Activated CD8-positive, alpha-beta memory T cell treated with anti-CD3 and anti-CD28 coated beads, Interleukin-2, amount 50 U/mL, for 48 hours (primary cell): ENCODE measurements at regions not wholly inside any gene's neighbourhood (a gene's known extent, or its start where the extent isn't known, plus 50 kb on each side); places are given as distances from the start of the nearest gene placed in this dataset.

Source experiments
- DNase-seq: peaks from one replicate; pipeline ENCODE4 v3.0.0-alpha.2; 2020

DNA sequence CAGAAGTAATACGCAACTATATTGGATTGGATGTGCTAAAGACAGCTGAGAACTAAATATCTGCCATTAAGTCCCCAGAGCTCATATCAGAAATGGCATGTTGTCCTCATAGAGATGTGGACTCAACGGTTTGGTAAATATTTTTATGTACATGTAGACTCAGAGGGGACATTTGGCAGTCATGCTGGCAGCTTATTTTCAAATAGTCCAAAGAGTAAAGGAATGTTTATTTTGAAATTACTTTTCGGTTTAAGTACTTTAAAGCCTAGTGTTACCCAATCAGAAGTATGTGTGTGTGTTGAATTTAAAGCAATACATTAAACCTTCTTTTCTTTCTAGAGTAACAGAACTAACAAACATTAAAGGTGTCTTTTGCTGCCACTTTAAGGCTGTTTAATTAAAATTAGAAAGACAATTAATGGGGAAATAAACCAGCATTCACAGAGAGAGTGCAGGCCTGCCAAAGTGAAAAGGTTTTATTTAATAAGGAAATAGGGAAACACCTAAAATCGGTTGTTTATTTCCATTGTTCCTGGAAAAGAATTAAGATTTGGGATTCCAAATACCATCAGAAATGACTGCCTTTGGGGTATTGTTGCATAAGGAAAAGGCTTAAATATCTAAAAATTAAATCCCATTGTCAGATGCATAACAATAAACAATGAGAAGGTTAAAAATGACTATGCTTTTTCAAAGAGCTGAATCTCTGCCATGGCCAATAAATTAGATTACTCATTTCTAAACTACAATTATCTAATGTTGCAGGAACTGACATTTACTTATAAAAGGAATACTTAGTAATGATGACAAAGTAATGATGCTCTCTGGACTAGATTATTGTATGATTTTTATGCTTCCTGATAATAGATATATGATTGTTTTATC, 113.4 kb upstream of the AHR start:
- no peak for DNase-seq

GRCh38 chr7:17185690-17186070, 112.8 kb upstream of the AHR start:
- no peak for DNase-seq

- DNase-seq: no peak
Measured at GRCh38 chr7:17186745-17187530, 111.5 kb upstream of the AHR start.

DNA sequence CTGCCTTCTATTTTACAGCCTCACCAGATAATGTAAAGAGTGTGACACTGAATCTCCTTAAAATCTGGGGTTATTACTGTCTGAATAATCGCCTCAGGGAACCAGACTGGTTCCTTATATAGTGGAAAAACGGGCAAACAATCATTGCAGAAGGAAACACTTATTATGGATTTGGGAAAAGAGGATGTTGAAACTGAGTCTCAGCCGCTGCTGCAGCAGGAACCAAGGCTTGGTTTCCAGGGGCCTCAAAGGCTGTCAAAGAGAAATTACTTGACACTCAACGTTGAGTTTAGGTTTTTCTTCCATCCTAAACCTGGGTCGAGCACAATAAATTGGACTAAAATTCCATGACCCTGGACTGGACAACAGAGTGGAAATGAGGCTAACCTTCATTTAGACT, 103.8 kb upstream of the AHR start:
- no peak for DNase-seq

DNA sequence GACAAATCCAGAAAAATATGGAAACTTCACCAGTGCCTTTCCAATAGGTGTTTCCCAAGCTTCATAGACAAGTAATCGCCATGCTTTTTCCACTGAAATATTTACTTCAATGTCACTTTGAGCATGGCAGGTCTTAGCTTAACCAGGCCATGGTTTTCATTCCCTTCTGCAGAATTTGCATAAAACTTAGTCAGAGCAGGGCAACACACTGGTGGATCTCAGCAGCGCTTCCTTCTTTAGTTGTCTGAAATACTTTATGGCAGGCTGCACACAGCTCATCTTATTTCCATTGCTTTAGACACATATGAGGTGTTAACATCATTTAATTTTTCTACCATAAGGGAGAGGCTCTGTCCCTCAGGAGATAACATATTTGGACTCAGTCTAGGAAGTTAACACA, 102.9 kb upstream of the AHR start:
- DNase-seq: no peak

DNA sequence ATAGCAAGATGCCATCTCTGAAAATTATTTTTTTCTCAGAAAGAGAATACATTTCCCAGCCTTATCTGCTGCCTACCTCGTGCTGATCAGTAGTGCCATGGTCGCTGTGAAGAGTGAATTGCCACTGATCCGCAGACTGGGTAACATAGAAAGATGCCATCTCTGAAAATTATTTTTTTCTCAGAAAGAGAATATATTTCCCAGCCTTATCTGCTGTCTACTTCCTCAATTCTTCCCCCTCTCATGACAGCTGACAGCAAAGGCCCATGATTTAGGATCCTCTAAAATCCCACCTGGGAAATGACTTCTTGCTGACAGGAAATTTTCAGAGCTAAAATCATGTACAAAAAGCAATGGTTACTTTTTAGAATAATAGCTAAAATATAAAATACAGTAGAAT, 92.5 kb upstream of the AHR start:
- DNase-seq: no peak

DNA sequence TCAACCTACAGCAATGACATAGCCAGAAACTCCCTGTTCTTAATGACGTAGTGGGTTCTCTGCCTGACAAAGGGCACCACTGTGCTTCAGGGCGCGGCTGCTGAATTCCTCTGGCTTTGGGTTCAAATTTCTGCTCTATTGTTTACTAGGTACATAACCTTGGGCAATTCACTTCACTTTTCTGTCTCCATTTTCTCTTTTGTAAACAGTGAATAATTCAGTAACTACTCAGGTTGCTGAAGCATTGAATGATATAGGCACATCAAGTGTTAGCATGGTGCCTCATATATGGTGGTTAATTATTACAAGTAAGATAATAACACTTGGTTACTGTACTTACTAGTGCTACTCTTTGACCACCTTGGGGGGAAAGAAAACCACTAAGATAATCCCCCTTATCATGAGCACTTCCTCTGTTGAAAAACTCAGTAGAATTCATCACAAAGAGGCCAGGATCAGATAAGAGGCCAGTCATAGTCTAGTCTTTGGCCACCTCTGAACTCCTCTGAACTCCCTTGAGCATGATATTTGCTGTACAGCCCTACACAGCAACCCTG, 92.0 kb upstream of the AHR start:
- DNase-seq: no peak

GRCh38 chr7:17207220-17207619, 91.2 kb upstream of the AHR start:
- no peak for DNase-seq

DNA sequence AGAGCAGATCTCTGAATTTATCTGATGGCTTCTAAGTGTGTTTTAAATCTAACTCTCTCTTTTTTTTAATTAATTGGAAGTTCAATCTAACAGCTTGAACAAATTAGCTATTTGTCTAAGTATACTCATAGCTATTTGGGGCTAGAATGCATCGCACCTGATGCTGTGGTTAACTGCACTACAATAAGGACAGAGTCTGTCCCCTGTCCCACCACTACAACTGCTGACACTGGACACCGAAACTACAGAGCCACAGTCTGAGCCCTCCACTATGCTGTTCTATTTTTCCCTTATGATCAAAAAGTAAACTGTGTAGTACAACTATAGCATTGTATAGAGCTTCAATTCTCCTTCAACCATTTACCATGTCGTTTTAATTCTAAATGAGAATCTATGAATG, 89.4 kb upstream of the AHR start:
- no peak for DNase-seq

- no peak for DNase-seq
Measured at GRCh38 chr7:17211307-17211836, 87.1 kb upstream of the AHR start.

DNA sequence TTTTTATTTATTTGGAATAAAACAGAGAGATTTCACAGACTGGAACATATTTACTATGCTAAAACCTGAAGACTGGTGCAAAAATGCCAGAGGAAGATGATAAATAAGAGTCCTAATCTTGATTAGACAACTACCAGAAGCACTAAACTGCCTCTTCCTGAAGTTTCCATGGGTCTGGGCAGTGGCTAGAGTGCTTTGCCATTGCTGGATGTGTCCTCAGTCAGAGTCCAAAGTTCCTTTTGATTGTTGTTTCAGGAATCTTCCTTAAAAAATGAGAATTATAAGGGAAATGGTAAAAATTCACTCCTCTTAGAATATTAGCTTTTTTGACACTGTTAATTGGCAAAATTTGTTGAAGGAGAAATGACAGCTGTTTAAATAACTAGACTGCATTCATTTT, 86.3 kb upstream of the AHR start:
- DNase-seq: no peak

DNA sequence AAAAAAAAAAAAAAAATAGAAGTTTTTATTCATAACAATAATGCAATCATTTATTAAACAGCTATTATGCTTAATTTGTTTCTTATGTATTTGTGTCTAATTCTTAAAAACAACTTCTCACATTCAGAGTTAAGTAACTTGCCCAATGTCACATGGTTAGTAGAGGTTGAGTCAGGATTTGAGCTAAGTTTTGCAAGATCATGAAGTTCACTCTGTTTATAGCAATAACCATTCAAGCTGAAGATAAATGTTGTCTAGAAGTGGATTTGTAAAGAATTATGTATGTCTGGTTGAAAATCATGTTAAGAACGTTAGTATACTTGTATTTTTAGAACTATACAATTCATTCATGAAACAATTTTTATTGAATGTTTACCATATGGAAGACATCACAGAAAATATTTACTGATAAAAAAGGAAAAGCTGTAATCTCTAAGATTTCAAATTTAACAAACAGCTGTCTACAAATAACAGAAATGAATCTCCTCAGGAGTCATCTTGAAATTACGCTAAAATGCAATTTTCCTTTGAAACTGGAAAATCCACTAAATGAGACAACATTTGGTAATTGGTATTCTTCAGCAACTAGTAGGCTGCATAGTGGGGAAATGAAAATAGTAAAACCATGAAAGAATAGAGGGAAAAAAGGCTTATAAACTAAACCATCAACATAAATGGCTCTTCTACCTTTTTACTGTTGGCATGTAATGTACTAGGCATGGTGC, 70.5 kb upstream of the AHR start:
- no peak for DNase-seq

- no peak for DNase-seq
Measured at GRCh38 chr7:17229228-17229627, 69.2 kb upstream of the AHR start.

GRCh38 chr7:17230099-17230807, 68.2 kb upstream of the AHR start:
- DNase-seq: no peak

DNA sequence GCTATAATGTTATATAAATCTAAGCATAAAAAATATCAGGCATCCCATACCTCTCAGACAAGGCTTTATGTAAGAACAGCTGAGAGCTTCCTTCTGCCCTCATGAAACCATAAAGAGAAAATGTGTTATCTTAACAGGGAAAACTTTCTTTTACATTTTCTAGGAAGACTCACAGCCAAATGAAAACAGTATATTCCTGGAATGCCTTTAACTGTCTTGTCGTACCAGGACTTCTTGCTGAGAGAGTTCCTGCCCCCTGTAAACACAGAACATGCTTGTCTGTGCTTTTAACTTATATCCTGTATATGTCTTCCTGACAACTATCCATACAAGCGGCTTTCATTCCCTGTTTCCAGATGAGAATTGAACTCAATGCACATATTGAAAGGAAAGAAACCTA, 64.8 kb upstream of the AHR start:
- DNase-seq: no peak

DNA sequence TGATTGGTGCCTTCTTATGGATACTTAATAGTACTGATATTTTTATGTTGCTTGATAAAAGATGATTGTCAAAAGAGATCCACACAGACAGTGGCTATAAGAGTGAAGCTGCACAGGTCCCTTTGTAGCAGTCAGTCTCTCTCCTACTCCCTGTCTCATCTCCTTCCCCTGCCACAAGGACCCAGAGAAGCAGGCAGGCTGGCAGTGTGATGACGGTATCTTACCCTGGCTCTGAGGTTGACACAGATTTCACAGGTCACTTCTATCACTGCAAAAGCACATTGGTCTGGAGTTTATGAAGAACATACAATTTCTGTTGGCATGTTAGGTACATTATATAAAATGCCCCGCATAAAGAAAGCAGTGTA, 64.4 kb upstream of the AHR start:
- DNase-seq: no peak

- DNase-seq: no peak
Measured at GRCh38 chr7:17234398-17235031, 63.9 kb upstream of the AHR start.

GRCh38 chr7:17236171-17236570, 62.3 kb upstream of the AHR start:
- DNase-seq: no peak

GRCh38 chr7:17236603-17237002, 61.8 kb upstream of the AHR start:
- no peak for DNase-seq

DNA sequence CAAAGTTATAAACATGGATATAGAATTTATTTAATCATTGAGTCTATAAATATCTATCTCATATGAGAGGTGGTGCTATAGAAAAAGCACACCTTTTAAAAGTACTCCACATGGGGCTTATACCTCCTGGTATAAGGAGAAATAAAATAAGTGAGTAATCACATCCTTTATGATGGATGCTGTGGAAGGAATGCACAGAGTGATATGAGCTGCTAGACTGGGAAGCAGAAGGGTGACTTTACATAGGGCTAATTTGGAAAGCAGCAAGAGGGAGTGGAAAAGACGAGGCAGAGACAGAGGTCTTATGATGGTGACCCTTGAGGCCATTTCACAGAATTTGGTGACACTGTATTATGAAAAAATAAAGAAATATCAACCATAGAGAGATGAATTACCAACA, 59.4 kb upstream of the AHR start:
- no peak for DNase-seq

DNA sequence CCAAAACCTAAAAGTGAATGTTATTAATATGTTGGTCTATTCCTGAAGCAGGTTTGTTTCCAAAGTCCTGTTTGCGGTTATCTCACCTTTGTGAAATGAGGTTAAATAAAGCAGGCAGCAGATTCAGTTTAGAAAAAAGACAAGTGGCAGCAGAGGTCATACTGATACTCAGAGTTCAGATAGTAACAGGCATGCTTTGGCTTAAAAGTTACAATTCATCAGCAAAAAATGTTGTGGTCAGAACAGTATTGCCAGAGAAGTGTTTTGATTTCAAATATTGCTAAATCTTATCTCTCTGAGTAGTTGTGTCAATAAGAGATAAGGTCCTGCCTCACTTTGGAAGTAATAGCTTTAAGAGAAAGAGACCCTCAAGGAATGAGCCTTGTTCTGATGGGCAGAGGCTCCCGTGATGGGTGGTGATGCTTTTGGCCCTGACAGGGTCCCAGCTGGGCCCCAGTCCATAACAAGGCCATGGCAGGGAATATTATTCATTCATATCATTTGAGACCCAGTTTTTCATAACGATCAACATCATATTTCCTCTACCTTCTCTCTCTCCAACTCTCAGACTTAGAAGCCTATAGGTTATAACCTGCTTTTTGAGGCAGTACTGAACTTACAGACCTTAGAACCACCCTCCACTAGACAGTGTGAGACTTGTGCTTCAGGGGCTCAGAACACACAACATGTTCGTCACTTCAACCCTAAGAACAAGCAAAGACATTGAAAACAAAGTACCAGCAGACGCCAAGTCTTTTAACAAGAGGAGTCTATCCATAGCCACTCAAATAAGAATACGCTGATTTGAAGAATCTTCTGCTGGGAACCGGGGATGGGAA, 58.5 kb upstream of the AHR start:
- no peak for DNase-seq
